K562 (cell line): ENCODE measurements at regions not wholly inside any gene's neighbourhood (a gene's known extent, or its start where the extent isn't known, plus 50 kb on each side); places are given as distances from the start of the nearest gene placed in this dataset.

Experiments used
- ATAC-seq: fragments of 200-7000 bp; cut with Tn5 transposase; 3 replicates; pipeline ENCODE4 v1.9.1; 2020; ENCODE audit warnings: moderate library complexity
- BruUV-seq: library from RNA; stranded (reverse); fragments of 400-500 nt; replicated peaks from 2 replicates; lab custom pipeline; 2021; lab: Mats Ljungman, UMichigan
- CTCF ChIA-PET: fragments of 300-600 bp; formaldehyde crosslinking; extraction: SDS; loops from one replicate; lab custom pipeline; 2021; ENCODE audit warnings: low intra/inter-chr PET ratio; lab: Yijun Ruan, JAX
- POLR2A ChIA-PET: fragments of 300-600, 350-650 bp; sonication (Branson Sonifier 250); formaldehyde crosslinking; extraction: SDS; loops from one replicate; lab custom pipeline; 2021; ENCODE audit warnings: antibody characterized with exemption, inconsistent platforms; lab: Yijun Ruan, JAX
- DNase-seq, 4 experiments: peaks; one replicate each; pipeline versions ENCODE4 v3.0.0 to v3.0.0-alpha.2; 2011 to 2018; ENCODE audit warnings: low spot score in 3 of 4, mixed read lengths in 3 of 4; ENCODE audit errors: extremely low read depth in 1 of 4
- FAIRE-seq: peaks from 2 replicates; lab custom pipeline; 2011; peaks lifted over from hg19 to GRCh38; lab: Jason Lieb, UNC
- H2AFZ ChIP-seq: 2 replicates; pipeline ENCODE4 v1.6.0; 2011; ENCODE audit warnings: low read depth, low read length, control low read depth, inconsistent platforms
- H3K27ac ChIP-seq: fragments of 200-600 bp; 3 replicates; pipeline ENCODE4 v1.8.0; 2011; ENCODE audit warnings: low read depth, mild to moderate bottlenecking, control low read depth, inconsistent platforms, low read length, moderate library complexity, mixed read lengths; ENCODE audit errors: extremely low read depth
- H3K27me3 ChIP-seq, 2 experiments: fragments of 300-600 bp in 1 of 2; 2 replicates in 1 of 2; 3 replicates in 1 of 2; pipeline versions ENCODE4 v1.6.0 to v1.8.0; 2011; ENCODE audit warnings: inconsistent platforms in 2 of 2, low read length in 2 of 2, mild to moderate bottlenecking in 1 of 2, mixed read lengths in 1 of 2, moderate library complexity in 1 of 2; ENCODE audit not compliant: control insufficient read depth in 2 of 2, insufficient read depth in 2 of 2
- H3K36me3 ChIP-seq: fragments of 300-600 bp; 3 replicates; pipeline ENCODE4 v1.8.0; 2011; ENCODE audit warnings: mild to moderate bottlenecking, low read length, inconsistent platforms; ENCODE audit not compliant: control insufficient read depth, insufficient read depth
- H3K4me1 ChIP-seq, 2 experiments: fragments of 200-600 bp in 1 of 2; replicated peaks in 1 of 2; 2 replicates in 1 of 2; 3 replicates in 1 of 2; pipeline versions ENCODE4 v1.5.1 to v1.8.0; 2011; ENCODE audit warnings: inconsistent platforms in 2 of 2, low read length in 2 of 2, mild to moderate bottlenecking in 1 of 2, mixed read lengths in 1 of 2, moderate library complexity in 1 of 2; ENCODE audit not compliant: control insufficient read depth in 2 of 2, insufficient read depth in 2 of 2
- H3K4me2 ChIP-seq: 2 replicates; pipeline ENCODE4 v1.6.1; 2011; ENCODE audit warnings: low read length, control low read depth, inconsistent platforms, mixed read lengths; ENCODE audit not compliant: insufficient read depth
- H3K4me3 ChIP-seq: fragments of 200-600 bp; sonication (generic), shearing (Covaris generic); 2 replicates; pipeline ENCODE4 v1.5.1; 2016; ENCODE audit warnings: control low read depth, inconsistent platforms
- H3K79me2 ChIP-seq: fragments of 200-600 bp; 3 replicates; pipeline ENCODE4 v1.8.0; 2011; ENCODE audit warnings: low read length, inconsistent platforms; ENCODE audit not compliant: control insufficient read depth, insufficient read depth
- H3K9ac ChIP-seq, 2 experiments: 2 replicates each; pipeline versions ENCODE4 v1.6.0 to v1.6.1; 2011; ENCODE audit warnings: low read depth in 2 of 2, low read length in 2 of 2, control low read depth in 1 of 2, inconsistent platforms in 1 of 2, mild to moderate bottlenecking in 1 of 2, mixed read lengths in 1 of 2; ENCODE audit not compliant: insufficient read depth in 1 of 2
- H3K9me1 ChIP-seq: one replicate; pipeline ENCODE4 v1.6.0; 2011; ENCODE audit warnings: inconsistent platforms, mild to moderate bottlenecking, low read length, moderate library complexity; ENCODE audit not compliant: control insufficient read depth, insufficient read depth
- H3K9me3 ChIP-seq: replicated peaks from 2 replicates; pipeline ENCODE4 v1.5.1; 2011; ENCODE audit warnings: low read depth, low read length, inconsistent platforms; ENCODE audit not compliant: control insufficient read depth, insufficient read depth
- H4K20me1 ChIP-seq: replicated peaks from 2 replicates; pipeline ENCODE4 v1.6.1; 2011; ENCODE audit warnings: low read length, inconsistent platforms, mixed read lengths; ENCODE audit not compliant: control insufficient read depth, insufficient read depth
- CBX5 ChIP-seq: IDR thresholded peaks from 2 replicates; pipeline ENCODE4 v1.6.1; 2014; ENCODE audit warnings: low read depth, borderline replicate concordance
- EWSR1 ChIP-seq: fragments of 450-650 bp; IDR thresholded peaks from 2 replicates; pipeline ENCODE4 v1.6.1; 2018; ENCODE audit warnings: borderline replicate concordance, mild to moderate bottlenecking, low read depth, moderate library complexity; ENCODE audit not compliant: partially characterized antibody
- GTF2B ChIP-seq: IDR thresholded peaks from 2 replicates; pipeline ENCODE4 v1.6.1; 2011; ENCODE audit not compliant: insufficient read length; ENCODE audit errors: extremely low read depth
- HINFP ChIP-seq: fragments of 450-650 bp; conservative IDR thresholded peaks from 2 replicates; pipeline ENCODE4 v1.6.1; 2016; ENCODE audit warnings: missing genetic modification characterization, low read depth, mild to moderate bottlenecking, control low read depth, missing compliant biosample characterization
- NFRKB ChIP-seq: fragments of 450-650 bp; IDR thresholded peaks from 2 replicates; pipeline ENCODE4 v1.6.1; 2016; ENCODE audit warnings: low read depth
- NR2C1 ChIP-seq, 2 experiments: fragments of 450-650 bp; IDR thresholded peaks; 2 replicates each; pipeline ENCODE4 v1.6.1; 2017; ENCODE audit warnings: mild to moderate bottlenecking in 2 of 2, antibody characterized with exemption in 1 of 2, inconsistent platforms in 1 of 2, missing compliant biosample characterization in 1 of 2, missing genetic modification characterization in 1 of 2
- POLR2B ChIP-seq: fragments of 450-650 bp; IDR thresholded peaks from 2 replicates; pipeline ENCODE4 v1.6.1; 2018; ENCODE audit warnings: low read depth; ENCODE audit not compliant: partially characterized antibody
- PTBP1 ChIP-seq: fragments of 200-400 bp; formaldehyde crosslinking; IDR thresholded peaks from 2 replicates; pipeline ENCODE4 v1.6.1; 2017; ENCODE audit warnings: low read depth, low read length
- SPI1 ChIP-seq: IDR thresholded peaks from 2 replicates; pipeline ENCODE4 v1.6.1; 2011; ENCODE audit warnings: low read depth, low read length, control low read depth, borderline replicate concordance
- ZFX ChIP-seq: sonication (generic); formaldehyde crosslinking; IDR thresholded peaks from 2 replicates; pipeline ENCODE4 v1.8.0; 2022; ENCODE audit warnings: mild to moderate bottlenecking, missing genetic modification reagents, moderate library complexity
- ZNF347 ChIP-seq: fragments of 450-650 bp; formaldehyde crosslinking; IDR thresholded peaks from 2 replicates; pipeline ENCODE4 v1.4.0; 2020; ENCODE audit warnings: low read depth, mild to moderate bottlenecking, moderate library complexity
- ZNF395 ChIP-seq: fragments of 200-800 bp; sonication (Bioruptor generic); IDR thresholded peaks from 2 replicates; pipeline ENCODE4 v1.6.1; 2017; ENCODE audit warnings: missing genetic modification characterization, missing compliant biosample characterization
- ZNF445 ChIP-seq: fragments of 250-450 bp; sonication (Bioruptor Pico); IDR thresholded peaks from 2 replicates; pipeline ENCODE4 v1.4.0; 2020; ENCODE audit warnings: low read depth, mild to moderate bottlenecking, moderate library complexity
- ZNF589 ChIP-seq: fragments of 200-800 bp; sonication (Bioruptor generic); IDR thresholded peaks from 2 replicates; pipeline ENCODE4 v1.6.1; 2016; ENCODE audit warnings: low read depth, missing genetic modification characterization, missing compliant biosample characterization
- ZNF668 ChIP-seq: fragments of 250-450 bp; sonication (Bioruptor Pico); IDR thresholded peaks from 2 replicates; pipeline ENCODE4 v1.8.0; 2022; ENCODE audit warnings: mild to moderate bottlenecking, inconsistent platforms
- ZNF77 ChIP-seq: fragments of 250-450 bp; sonication (Bioruptor Pico); IDR thresholded peaks from 2 replicates; pipeline ENCODE4 v1.5.0; 2020
- WGBS: fragments of 100-300 bp; shearing (Covaris generic); methylation state at CpG from one replicate; pipeline ENCODE4 v1.1.6; 2016; ENCODE audit warnings: low coverage, mixed read lengths; ENCODE audit not compliant: insufficient coverage; ENCODE audit errors: missing lambda C conversion rate; 5-methylcytosine and 5-hydroxymethylcytosine counted together
- in situ Hi-C: fragments of 300-500 bp; cut with MboI; formaldehyde crosslinking; loops from 4 replicates; pipeline ENCODE4 v1.15.0; 2018; ENCODE audit warnings: inconsistent platforms, mixed read lengths
- intact Hi-C: fragments of 100-400 bp; cut with micrococcal nuclease; formaldehyde crosslinking; loops from 2 replicates; pipeline ENCODE4 v1.14.2; 2022

DNA sequence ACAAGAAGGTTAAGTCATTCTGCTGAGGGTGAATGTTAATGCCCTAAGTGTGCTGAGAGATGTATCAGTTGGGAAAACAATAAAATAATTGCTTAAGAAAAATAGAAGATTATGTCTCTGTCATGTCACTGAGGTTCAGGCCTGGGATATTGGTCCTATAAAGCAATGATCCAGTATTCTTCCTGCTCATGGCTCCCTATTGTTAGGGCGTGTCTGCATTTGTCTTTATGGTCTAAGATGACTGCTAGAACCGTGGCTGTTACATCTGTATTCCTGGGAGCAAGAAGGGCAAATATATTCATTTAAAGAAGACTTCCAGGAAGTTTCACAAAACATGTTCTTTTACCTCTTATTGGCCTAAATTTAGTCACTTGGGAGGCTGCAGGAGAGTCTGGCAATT, 125.0 kb downstream of the KCNE4 start:
- POLR2A ChIA-PET, result no interaction called here
- TF ChIP-seq PTBP1 (no peak), SPI1 (no peak), ZNF445 (CRISPR knock-in tag) (no peak), CBX5 (no peak), POLR2B (no peak), NFRKB (no peak), ZNF77 (CRISPR knock-in tag) (no peak), GTF2B (no peak), ZNF347 (CRISPR knock-in tag) (no peak), NR2C1 (IDR thresholded peaks at IDR 0.05) (no peak), NR2C1 (tag; IDR thresholded peaks at IDR 0.05) (no peak), ZFX (CRISPR knock-in tag) (no peak), ZNF395 (CRISPR knock-in tag) (no peak), HINFP (tag) (no peak), EWSR1 (no peak), ZNF589 (no peak), ZNF668 (CRISPR knock-in tag) (no peak)

More for the DNA sequence above, 125.0 kb downstream of the KCNE4 start:
- no peak for DNase-seq
- no peaks in the 10 kb centered on the region for H4K20me1 ChIP-seq
- no peak overlapping the region for H3K4me3 ChIP-seq
- ATAC-seq, result no peak
- H3K9me3 ChIP-seq, result no peaks in the 10 kb centered on the region
- H2AFZ ChIP-seq, result no peak overlapping the region
- H3K27me3 ChIP-seq, result no peaks in the 10 kb centered on the region
- H3K27ac ChIP-seq, result no peak overlapping the region
- no peaks in the 10 kb centered on the region for H3K9me1 ChIP-seq
- intact Hi-C loops (no loop called here), in situ Hi-C loops (no loop called here)
- CTCF ChIA-PET, result no interaction called here
- H3K79me2 ChIP-seq, result no peaks in the 10 kb centered on the region
- H3K4me1 ChIP-seq, result no peaks in the 10 kb centered on the region
- no TSS peak for BruUV-seq
- FAIRE-seq, result no peak
- no peaks in the 10 kb centered on the region for H3K36me3 ChIP-seq
- 0% methylated on average over 2 of the region's 2 CpGs for WGBS
- H3K9ac ChIP-seq, result no peak overlapping the region
- no peak overlapping the region for H3K4me2 ChIP-seq
